SH-SY5Y (cell line): ENCODE measurements at regions not wholly inside any gene's neighbourhood (a gene's known extent, or its start where the extent isn't known, plus 50 kb on each side); places are given as distances from the start of the nearest gene placed in this dataset.

ENCODE experiments used
- GATA2 ChIP-seq: IDR thresholded peaks from 2 replicates; pipeline ENCODE4 v1.6.1; 2011; ENCODE audit warnings: mild to moderate bottlenecking, low read depth, low read length
- GATA3 ChIP-seq: IDR thresholded peaks from 2 replicates; pipeline ENCODE4 v1.6.1; 2011; ENCODE audit warnings: low read depth, mild to moderate bottlenecking, low read length, moderate library complexity

DNA sequence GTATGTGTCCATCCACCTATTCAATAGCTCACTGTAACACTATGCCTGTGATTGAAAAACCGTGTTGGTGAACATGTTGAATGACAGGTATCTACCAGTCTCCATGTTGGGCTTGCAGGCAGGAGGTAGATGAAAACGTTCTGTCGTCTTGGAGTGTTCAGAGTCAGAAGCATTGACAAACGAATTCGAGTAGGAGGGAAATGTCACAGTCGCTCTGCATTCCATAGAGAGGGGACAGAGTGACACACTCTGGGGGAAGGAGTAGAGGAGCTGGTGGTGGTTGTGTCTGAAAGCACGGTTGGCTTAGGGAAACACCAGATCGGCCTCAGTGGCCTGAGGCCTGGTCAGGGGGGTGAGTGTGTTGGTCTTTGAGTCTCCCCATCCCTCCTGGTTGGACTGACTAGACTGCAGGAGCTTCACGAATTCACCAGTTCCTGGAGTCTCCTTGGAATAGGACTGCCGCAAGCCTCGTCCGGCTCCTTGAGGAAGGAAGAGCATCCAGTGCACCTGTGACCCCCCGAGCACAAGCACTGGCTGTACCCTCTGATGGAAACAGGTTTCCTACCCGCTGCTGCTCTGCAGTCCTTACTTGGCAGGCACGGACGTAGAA lies 105.0 kb upstream of the C1QTNF9B start:
- TF ChIP-seq GATA2 (no peak), GATA3 (no peak)
